DMS53 treated with DMSO at 0.1 percent for 48 hours (cell line): ENCODE measurements at regions not wholly inside any gene's neighbourhood (a gene's known extent, or its start where the extent isn't known, plus 50 kb on each side); places are given as distances from the start of the nearest gene placed in this dataset.
"Not testable (repeated sequence)": the region's sequence is repeated elsewhere in the genome, so short reads cannot be mapped to it uniquely, and the experiment has no call there.

Experiments
- DNase-seq: peaks from one replicate; lab custom pipeline; 2025; ENCODE audit not compliant: unreplicated experiment; lab: John Stamatoyannopoulos, UW

- peak; percentile 28 for DNase-seq
Measured at GRCh38 chr7:81484261-81484660, 285.6 kb downstream of the HGF start.

- peak; percentile 67 for DNase-seq
Measured at GRCh38 chr7:81482600-81483186, 287.2 kb downstream of the HGF start.

DNA sequence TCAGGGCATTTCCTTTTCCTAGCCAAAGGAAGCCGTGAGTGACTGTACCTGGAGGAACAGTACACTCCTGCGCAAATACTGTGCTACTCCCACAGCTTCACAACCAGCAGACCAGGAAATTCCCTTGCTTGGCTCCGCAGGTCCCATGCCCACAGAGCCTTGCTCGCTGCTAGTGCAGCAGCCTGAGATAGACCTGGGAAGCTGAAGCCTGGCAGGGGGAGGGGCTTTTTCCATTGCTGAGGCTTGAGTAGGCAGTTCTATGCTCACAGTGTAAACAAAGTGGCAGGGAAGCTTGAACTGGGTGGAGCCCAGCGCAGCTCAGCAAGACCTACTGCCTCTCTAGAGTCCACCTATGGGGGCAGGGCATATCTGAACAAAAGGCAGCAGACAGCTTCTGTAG lies 291.2 kb downstream of the HGF start:
- DNase-seq = peak; percentile 91

- not testable (repeated sequence) for DNase-seq
Measured at GRCh38 chr7:81478201-81478600, 291.6 kb downstream of the HGF start.

- no peak for DNase-seq
Measured at GRCh38 chr7:81473236-81473635, 296.6 kb downstream of the HGF start.

DNA sequence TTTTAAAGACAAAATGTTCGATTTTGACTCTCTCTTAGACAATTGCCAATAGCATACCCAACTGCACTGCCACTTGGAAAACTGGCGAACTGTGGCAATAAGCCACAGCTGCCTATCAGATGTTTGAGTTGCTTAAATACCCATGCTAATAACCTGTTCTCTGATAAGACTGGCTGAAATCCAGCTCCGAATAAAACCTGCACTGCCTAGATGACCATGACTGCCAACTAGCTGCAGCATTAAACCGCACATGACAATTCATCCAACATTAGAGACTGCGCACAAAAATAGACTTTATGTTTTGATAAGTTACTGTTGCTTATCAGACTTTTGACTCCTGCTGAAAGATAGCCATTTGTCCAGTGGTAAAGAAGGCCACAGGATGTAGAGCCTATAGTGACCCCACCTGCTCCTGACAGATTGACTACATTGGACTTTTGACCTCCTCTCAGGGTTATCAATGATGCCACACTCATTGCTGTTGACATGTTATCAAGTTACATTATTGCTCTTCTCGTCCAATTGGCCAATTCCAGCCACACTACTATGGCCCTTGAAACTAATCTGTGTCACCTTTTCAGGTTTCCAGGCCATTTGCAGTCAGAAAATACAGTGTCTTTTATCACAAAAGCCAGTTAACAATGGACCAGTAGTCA lies 299.0 kb downstream of the HGF start:
- DNase-seq = peak; percentile 7

DNA sequence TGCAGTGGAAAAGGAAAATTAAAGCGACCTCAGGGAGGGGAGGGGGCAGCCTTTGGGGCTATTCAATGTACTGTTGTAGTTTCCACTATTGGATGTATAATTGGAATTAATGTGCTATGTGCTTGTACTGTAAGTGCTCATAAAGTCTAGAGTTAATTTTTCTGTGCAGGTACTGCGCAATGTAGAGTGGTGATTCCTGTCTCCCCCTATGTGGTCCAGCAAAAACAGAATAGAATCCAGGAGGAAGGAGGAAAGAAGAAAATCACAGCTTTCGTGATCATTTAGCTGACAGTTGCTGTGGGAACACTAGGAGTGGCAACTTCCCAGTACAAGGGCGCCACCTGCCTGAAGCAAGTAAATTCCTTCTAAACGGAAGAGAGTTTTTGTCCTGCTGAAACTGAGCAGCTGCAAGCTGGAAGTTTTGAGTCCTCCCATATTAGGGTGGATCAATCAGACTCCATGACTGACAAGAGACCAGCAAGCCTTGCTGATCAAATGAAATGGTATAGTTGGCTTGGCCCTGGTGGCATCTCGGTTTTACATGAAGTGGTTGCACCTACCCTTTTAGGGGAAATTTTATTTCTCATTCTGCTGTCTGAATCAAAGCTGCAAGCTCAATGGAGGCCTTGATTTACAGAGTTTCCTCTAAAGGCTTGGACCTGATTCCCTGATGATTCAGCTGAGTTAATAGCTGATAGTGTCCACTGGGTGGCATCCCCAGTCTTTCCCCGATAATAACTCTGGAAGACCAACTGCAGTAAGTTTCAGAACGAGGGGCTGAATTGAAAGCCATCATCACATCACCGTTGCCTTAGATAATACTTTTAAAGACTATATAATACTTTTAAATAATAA lies 299.8 kb downstream of the HGF start:
- peak; percentile 79 for DNase-seq

GRCh38 chr7:81469153-81469868 lies 300.5 kb downstream of the HGF start:
- no peak for DNase-seq

DNA sequence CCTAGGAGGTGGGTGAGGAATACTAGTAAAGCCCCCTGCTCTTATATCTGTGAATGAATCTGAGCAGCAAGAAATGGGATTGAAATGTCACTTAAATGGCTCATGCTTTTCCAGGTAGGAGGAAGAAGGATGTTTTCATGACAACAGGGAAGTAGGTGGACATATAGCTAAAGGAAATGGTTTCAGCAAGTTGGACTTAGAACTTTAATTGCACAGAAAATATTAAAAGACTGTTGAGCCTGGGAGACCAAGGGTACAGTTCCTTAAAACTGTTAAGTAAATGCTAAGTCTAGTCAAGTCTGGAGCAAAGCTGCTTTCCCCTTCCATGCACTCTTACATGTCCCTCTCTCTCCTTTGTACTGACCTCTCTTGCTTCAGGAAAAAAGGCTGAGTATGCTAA lies 301.3 kb downstream of the HGF start:
- no peak for DNase-seq

- DNase-seq = no peak
Measured at GRCh38 chr7:81467964-81468363, 301.9 kb downstream of the HGF start.

DNA sequence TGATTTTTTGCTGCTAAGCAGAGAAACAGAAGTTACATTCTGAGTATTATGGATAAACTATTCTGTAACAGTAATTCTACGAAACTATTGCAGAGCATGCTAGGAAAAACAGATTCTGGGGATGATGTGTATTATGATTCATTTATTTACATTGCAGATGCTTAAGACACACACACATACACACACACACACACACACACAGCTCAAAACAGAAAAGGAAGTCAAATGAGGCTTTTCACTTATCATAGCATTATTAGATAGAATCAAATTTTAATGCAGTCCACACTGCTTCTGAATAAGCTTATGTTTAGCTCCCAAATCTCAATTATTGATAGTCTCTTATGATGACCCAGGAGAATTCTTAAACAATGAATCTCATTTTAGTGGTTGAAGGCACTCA lies 307.2 kb downstream of the HGF start:
- DNase-seq = peak; percentile 81

DNA sequence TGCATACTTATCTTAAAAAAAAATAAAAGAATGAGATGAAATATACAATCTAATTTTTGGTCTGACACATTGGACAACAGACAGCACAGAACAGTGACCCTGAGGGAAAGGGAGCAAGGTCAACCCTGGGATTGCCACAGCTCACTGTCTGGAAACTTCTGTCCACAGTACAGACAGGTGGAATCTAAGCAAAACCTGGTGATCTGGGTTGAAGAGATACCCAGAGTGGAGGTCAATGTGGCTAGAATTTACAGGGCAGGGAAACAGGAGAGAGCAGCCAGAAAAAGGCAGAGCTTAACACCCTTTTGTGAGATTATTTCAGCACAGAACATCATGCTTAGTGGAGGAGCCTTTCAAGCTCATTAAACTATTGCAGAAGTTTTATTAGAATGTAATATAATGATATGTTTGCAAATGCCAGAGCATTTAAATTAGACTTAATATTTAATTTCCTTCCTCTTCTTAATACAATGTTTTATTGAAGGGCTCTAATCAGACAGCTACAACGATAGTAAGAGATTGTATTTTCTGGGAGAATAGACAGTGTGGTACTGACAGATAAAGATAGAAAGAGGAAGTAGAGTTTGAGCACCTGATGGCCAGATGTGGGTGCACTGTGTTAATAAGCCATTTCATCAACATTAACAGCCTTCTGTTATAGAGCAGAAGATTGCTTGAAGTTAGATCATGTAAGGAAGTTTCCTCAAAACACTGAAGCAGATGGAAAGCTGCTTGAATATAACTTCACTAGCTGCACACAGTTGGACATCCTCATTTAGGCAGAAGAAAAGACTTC lies 309.4 kb downstream of the HGF start:
- no peak for DNase-seq

- no peak for DNase-seq
Measured at GRCh38 chr7:81459485-81459884, 310.4 kb downstream of the HGF start.

DNA sequence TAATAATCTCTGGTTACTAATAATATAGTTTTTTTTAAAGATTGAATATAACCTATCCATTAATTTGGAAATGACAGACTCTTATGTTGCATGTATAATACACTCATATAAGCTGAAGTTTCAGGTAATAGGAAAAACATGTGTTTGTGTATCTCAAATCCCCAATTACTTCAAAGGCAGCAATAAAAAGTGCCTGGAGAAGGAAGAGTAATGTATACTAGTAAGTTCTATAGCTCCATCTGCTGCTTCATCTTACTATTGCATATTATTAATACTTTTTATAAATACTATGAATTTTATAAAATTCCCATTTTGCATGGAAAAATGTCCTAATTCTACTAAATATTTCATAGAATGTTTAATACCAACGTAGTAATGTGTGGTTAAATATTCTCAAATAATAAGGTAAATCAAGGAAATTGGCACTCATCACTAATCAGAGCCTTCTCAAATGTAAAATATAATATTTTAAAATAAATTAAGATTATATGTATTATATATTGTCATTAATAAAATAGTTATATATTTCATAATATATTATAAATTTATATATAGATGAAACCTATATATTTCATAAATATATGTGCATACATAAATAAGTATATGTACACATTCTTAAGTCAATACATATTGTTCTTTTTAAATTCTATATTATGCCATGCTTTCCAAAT lies 311.9 kb downstream of the HGF start:
- DNase-seq = peak; percentile 50

GRCh38 chr7:81453770-81454169 lies 316.1 kb downstream of the HGF start:
- DNase-seq = not testable (repeated sequence)

DNA sequence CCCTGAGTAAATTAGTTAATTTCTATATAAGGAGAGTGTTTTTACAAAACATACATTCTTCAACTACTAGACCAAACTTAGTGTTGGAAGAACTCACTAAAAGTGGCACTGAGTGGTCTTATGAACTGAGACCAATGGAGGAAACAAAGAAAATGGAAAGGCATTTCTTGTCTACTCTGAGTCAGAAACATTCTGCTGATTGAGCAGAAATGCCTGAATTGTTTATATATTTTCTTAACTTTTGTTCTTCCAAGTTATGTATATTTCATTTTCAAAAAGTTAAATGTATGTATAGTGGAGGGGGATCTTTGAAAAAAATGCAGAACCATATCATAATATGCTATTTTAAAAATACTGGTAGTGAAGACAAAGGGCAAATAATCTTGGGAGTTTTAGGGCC lies 320.7 kb downstream of the HGF start:
- no peak for DNase-seq

DNA sequence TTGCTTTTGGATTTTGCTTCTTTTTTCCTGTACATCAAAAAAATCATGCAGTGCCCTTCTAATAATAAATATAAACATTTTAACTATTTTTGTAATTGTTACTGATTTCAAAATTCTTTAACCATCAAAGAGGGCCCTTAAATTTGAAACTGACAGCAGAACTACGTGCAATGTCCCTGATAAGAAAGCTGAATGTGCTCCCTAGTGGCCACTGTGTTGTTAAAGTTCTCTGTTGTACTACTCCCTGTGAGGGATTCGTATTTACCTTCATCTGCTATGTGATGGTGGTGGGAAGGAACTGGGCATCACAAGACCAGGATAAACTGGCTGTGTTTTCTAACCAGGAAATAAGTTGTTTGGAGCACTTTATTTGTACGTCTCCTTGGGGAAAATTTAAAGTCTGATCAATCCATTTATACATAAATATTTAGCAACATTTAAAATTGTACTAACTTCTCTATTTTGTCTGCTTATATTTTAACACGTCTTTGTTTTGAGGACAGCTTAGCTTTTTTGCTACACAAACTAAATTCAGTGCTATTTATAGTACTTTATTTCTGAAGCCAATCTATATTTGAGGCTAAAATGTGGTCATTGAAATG lies 322.4 kb downstream of the HGF start:
- DNase-seq = peak; percentile 68

GRCh38 chr7:81446212-81446611 lies 323.6 kb downstream of the HGF start:
- DNase-seq = no peak

GRCh38 chr7:81445462-81445861 lies 324.4 kb downstream of the HGF start:
- no peak for DNase-seq

GRCh38 chr7:81441750-81442149 lies 328.1 kb downstream of the HGF start:
- no peak for DNase-seq
